Gastrocnemius medialis (tissue), 4 donors: ENCODE measurements at regions not wholly inside any gene's neighbourhood (a gene's known extent, or its start where the extent isn't known, plus 50 kb on each side); places are given as distances from the start of the nearest gene placed in this dataset.

Experiments used
- ATAC-seq, 2 donors: fragments of 150-250 bp; one replicate each; pipeline ENCODE4 v1.9.1; 2016
- DNase-seq, 2 donors: peaks; one replicate each; pipeline ENCODE4 v3.0.0-alpha.2; 2019
- H3K27ac ChIP-seq, 4 donors: fragments of 200-600 bp; sonication (generic); 1 replicate in 1 of 4; 2 replicates in 3 of 4; pipeline ENCODE4 v1.5.1; 2016 to 2018; ENCODE audit warnings: mild to moderate bottlenecking in 2 of 4, moderate library complexity in 1 of 4
- H3K27me3 ChIP-seq, 3 donors: fragments of 200-600 bp; sonication (generic) in 2 of 3; 1 replicate in 1 of 3; 2 replicates in 2 of 3; pipeline versions ENCODE4 v1.5.1 to v1.6.0; 2016 to 2019; ENCODE audit warnings: mild to moderate bottlenecking in 1 of 3, moderate library complexity in 1 of 3
- H3K36me3 ChIP-seq, 2 donors: fragments of 200-600 bp; sonication (generic) in 1 of 2; one replicate each; pipeline ENCODE4 v1.5.1; 2017 to 2018
- H3K4me1 ChIP-seq, 2 donors: fragments of 200-600 bp; sonication (generic) in 1 of 2; one replicate each; pipeline ENCODE4 v1.5.1; 2016 to 2017; ENCODE audit warnings: mild to moderate bottlenecking in 2 of 2
- H3K4me3 ChIP-seq, 4 donors: fragments of 200-600 bp; sonication (generic) in 3 of 4; 1 replicate in 1 of 4; 2 replicates in 3 of 4; pipeline ENCODE4 v1.5.1; 2016 to 2019; ENCODE audit warnings: mild to moderate bottlenecking in 2 of 4
- H3K9me3 ChIP-seq, 3 donors: fragments of 200-600 bp; sonication (generic) in 2 of 3; 1 replicate in 1 of 3; 2 replicates in 2 of 3; pipeline ENCODE4 v1.5.1; 2016 to 2019
- POLR2A ChIP-seq, 2 donors: fragments of 450-650 bp; IDR thresholded peaks; one replicate each; pipeline ENCODE4 v1.6.1; 2017; ENCODE audit warnings: antibody characterized with exemption in 2 of 2, mild to moderate bottlenecking in 2 of 2, moderate library complexity in 2 of 2
- in situ Hi-C, 4 donors: fragments of 200-750 bp; cut with MboI; loops; one replicate each; pipeline versions ENCODE4 v1.15.0 to v1.8.0; 2017; ENCODE audit warnings: low sequenced_read_pairs in 4 of 4
- intact Hi-C: fragments of 100-400 bp; cut with DNase I; formaldehyde crosslinking; loops from one replicate; pipeline ENCODE4 v1.15.1; 2023; ENCODE audit warnings: low total_unique reads
- TF ChIP-seq, protein P1 (sequence below), 5 experiments: fragments of 450-650 bp in 3 of 5; fragments of 200-600 bp in 2 of 5; sonication (generic) in 2 of 5; IDR thresholded peaks in 4 of 5; conservative IDR thresholded peaks in 1 of 5; 1 replicate in 4 of 5; 2 replicates in 1 of 5; pipeline ENCODE4 v1.5.1; 2016 to 2019; ENCODE audit warnings: antibody characterized with exemption in 5 of 5, mild to moderate bottlenecking in 3 of 5, moderate library complexity in 3 of 5

DNA sequence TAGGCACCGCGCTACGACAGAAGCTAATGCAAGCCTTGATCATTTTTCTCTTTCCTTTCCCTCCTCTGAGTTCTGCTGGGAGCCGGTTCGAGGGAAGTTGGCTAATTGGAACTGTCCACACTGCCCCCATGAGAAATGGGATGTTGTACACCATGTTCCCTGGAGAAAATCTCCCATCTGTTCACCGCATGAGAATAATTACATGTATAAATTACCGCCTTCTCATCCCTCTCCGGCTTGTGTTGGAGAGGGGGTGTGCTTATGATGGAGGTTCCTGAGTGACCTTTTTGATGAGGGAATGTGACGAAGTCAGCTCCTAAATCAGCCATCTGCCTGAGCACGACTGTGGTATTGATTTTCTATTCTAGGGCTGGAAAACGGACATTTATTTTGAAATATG, 320.2 kb upstream of the SULF2 start:
- TF ChIP-seq, protein P1, sequence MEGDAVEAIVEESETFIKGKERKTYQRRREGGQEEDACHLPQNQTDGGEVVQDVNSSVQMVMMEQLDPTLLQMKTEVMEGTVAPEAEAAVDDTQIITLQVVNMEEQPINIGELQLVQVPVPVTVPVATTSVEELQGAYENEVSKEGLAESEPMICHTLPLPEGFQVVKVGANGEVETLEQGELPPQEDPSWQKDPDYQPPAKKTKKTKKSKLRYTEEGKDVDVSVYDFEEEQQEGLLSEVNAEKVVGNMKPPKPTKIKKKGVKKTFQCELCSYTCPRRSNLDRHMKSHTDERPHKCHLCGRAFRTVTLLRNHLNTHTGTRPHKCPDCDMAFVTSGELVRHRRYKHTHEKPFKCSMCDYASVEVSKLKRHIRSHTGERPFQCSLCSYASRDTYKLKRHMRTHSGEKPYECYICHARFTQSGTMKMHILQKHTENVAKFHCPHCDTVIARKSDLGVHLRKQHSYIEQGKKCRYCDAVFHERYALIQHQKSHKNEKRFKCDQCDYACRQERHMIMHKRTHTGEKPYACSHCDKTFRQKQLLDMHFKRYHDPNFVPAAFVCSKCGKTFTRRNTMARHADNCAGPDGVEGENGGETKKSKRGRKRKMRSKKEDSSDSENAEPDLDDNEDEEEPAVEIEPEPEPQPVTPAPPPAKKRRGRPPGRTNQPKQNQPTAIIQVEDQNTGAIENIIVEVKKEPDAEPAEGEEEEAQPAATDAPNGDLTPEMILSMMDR (IDR thresholded peaks at IDR 0.05 in 4 of 5, conservative IDR thresholded peaks at IDR 0.05 in 1 of 5) = no peak
- no peak for TF ChIP-seq POLR2A (IDR thresholded peaks at IDR 0.05)
- H3K4me1 ChIP-seq = no peaks in the 10 kb centered on the region
- H3K27me3 ChIP-seq = no peaks in the 10 kb centered on the region
- no peaks in the 10 kb centered on the region for H3K9me3 ChIP-seq
- no peak overlapping the region for H3K27ac ChIP-seq
- in situ Hi-C loops = no loop called here
- intact Hi-C loops = no loop called here
- H3K36me3 ChIP-seq = no peaks in the 10 kb centered on the region
- ATAC-seq (no peak), DNase-seq (no peak)
- no peak overlapping the region for H3K4me3 ChIP-seq

DNA sequence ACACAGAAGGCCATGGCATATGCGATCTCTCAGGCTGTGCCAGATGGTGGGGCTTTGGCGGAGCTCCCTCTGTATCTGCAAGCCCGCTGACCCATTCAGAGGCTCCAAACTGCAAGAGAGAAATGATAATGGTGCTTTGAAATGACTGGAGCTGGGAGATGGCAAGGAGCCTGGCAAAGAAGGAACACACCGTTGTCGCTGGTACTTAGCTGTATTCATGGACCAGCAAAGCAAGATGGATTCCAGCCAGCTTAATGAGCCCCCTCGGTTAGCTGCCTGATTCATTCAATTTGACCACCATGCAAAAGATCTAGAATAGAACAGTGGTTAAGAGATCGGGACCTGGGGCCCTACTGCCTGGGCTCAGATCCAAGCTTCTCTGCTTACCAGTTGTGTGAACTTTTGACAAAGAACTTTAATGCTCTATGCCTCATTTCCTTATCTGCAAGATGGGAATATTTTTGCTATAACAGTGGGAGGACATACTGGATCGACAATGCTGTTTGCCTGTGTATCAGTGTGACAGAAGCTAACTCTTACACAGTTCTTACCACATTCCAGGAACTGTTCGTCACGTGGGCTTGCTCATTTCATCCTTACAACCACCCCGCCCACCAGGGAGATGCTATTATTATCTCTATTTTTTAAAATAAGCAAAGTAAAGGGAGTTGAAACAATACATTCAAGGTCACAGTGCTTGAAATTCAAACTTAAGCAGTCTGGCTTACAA, 317.8 kb upstream of the SULF2 start:
- H3K9me3 ChIP-seq = no peaks in the 10 kb centered on the region
- no peak overlapping the region for H3K4me3 ChIP-seq
- DNase-seq = no peak
- no peak overlapping the region for H3K27ac ChIP-seq
- intact Hi-C loops (no loop called here), in situ Hi-C loops (no loop called here)
- no peaks in the 10 kb centered on the region for H3K36me3 ChIP-seq
- H3K4me1 ChIP-seq = no peaks in the 10 kb centered on the region
- no peaks in the 10 kb centered on the region for H3K27me3 ChIP-seq
- no peak for TF ChIP-seq POLR2A (IDR thresholded peaks at IDR 0.05)
- TF ChIP-seq, protein P1 (IDR thresholded peaks at IDR 0.05 in 4 of 5, conservative IDR thresholded peaks at IDR 0.05 in 1 of 5) = no peak
- ATAC-seq = no peak

DNA sequence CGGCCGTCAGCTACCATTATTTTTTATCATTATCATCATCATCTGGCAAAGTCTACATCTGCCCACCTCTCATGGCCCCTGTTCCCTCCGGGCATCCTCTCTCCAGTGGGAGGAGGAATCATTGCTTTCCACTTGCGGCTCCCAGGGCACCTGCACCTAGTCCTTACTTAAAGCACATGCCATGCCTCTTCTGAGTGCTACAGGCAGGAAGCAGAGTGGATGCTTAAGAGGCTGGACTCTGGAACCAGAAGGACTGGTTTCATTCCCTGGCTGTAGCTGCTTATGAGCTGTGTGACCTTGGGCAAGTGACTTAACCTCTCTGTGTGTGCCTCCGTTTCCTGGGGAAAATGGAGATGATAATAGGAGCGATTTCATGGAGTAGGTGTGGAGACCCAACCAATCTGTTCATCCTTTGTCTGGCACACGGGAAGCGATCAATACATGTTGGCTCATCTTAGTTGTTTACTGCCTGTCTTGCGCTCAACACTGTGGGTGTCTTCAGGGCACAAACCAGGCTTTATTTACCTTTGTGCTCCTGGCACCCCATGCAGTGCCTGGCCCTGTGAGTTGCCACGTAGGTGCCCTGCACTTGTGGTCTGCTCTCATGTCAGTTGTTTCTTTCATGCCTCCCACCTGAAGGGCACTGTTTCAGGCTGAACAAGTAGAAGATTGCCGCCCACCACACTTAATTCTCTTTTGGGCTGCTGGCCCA, 317.0 kb upstream of the SULF2 start:
- TF ChIP-seq POLR2A (IDR thresholded peaks at IDR 0.05) = no peak
- TF ChIP-seq, protein P1 (IDR thresholded peaks at IDR 0.05 in 4 of 5, conservative IDR thresholded peaks at IDR 0.05 in 1 of 5) = no peak
- no peak for ATAC-seq

DNA sequence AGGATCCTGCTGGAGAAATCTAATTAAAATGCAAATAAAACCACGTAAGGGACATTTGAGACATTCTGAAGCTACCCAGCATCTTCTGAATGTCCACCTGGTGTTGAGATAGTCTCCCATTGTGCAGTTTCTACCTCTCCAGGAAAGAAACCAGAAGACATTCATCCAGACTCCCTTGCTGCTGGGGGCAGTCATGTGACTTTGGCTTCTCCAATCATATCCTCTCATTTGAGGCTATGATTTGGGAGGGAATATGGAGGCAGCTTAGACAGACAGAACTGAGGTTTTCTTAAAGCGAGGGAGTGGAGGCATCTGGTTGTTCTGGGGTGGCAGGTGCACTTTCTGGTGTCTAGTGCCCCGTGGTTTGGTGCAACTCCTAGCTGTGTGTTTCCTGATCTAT, 315.2 kb upstream of the SULF2 start:
- Histone ChIP-seq H3K36me3 (no peaks in the 10 kb centered on the region), H3K4me1 (no peaks in the 10 kb centered on the region), H3K27ac (no peak overlapping the region), H3K27me3 (no peaks in the 10 kb centered on the region), H3K9me3 (no peaks in the 10 kb centered on the region), H3K4me3 (no peak overlapping the region)
- ATAC-seq (no peak), DNase-seq (no peak)
- in situ Hi-C loops = no loop called here
- intact Hi-C loops = no loop called here
- no peak for TF ChIP-seq POLR2A (IDR thresholded peaks at IDR 0.05)
- TF ChIP-seq, protein P1 (IDR thresholded peaks at IDR 0.05 in 4 of 5, conservative IDR thresholded peaks at IDR 0.05 in 1 of 5) = no peak

More for the DNA sequence above, 317.0 kb upstream of the SULF2 start:
- Histone ChIP-seq H3K4me1 (no peaks in the 10 kb centered on the region), H3K27me3 (no peaks in the 10 kb centered on the region), H3K36me3 (no peaks in the 10 kb centered on the region), H3K9me3 (no peaks in the 10 kb centered on the region), H3K27ac (no peak overlapping the region), H3K4me3 (no peak overlapping the region)
- no peak for DNase-seq
- in situ Hi-C loops (no loop called here), intact Hi-C loops (no loop called here)
